IPS-NIHi11 (cell line): ENCODE measurements at regions not wholly inside any gene's neighbourhood (a gene's known extent, or its start where the extent isn't known, plus 50 kb on each side); places are given as distances from the start of the nearest gene placed in this dataset.

Experiments used
- DNase-seq: peaks from one replicate; pipeline ENCODE4 v3.0.0; 2012; ENCODE audit warnings: mixed read lengths, low spot score

DNA sequence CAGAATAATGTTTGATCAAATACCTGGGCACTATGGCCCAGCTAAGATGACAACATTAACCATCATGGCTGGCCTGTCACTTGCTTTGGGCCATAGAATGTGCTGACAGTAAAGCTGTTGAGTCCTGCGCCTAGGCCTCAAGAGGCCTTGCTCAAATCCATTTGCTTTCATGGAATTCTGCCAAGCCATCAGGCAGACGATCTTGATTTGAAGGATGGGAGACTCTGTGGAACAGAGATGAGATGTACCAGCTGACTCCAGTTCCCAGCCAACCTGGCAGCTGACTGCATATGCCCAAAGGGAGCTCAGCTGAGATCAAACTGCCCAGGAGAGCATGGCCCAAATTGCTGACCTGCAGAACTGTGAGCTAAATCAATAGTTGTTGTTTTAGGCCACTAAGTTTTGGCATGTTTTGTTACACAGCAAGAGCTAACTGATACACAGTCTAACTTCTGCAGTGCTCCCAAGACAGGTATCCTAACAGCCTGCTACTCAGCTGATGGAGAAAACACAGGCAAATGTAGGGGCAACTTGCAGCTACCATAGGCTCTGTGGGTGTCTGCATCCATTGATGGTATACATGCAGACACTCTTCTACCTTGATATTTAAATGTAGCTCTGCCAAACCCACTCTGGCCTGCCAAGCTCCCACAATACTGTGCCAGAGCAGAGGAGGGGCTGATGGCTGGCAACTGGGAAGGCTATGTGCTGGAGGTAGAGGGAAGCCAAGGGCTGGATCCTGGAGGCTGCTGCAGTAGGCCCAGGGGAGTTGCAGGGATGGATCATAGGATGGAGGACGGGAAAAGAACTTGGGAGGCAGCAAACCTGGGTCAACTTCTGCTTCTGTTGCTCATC is 55.2 kb upstream of the RNF24 start:
- no peak for DNase-seq

DNA sequence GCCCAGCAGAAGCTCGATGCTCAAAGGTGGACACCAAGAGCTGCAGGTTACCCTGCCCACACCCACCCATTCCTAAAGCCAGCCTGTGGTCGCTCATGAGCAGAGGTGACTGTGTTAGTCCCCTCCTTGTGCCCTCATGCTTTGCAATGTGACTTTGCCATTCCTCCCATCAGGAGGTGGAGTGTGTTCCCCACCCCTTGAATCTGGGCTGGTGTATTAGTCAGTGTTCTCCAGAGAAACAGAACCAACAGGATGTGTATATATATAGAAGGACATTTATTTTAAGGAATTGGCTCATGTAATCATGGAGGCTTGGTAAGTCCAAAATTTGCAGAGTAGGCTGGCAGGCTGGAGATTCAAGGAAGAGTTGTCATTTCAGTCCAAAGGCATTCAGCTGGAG is 54.4 kb upstream of the RNF24 start:
- DNase-seq, result no peak

DNA sequence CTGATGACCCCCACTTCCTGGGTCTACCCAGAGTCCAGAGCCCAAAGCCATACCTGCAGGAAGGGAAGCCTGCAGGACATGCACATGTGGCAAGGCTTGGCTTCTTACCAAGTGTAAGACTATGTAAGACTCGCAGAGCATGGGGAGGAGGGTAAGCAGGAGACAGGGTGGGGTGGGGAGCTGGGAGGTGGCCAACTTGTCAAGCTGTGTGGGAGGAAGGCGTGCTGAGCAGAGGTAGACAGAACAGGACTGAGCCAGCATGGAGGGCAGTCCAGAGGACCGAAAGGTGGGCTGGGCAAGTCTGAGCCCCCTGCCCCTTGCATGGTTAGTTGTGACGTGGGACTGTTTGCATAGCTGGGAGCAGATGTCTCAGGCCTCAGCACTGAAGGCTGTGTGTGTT is 53.4 kb upstream of the RNF24 start:
- DNase-seq, result no peak

DNA sequence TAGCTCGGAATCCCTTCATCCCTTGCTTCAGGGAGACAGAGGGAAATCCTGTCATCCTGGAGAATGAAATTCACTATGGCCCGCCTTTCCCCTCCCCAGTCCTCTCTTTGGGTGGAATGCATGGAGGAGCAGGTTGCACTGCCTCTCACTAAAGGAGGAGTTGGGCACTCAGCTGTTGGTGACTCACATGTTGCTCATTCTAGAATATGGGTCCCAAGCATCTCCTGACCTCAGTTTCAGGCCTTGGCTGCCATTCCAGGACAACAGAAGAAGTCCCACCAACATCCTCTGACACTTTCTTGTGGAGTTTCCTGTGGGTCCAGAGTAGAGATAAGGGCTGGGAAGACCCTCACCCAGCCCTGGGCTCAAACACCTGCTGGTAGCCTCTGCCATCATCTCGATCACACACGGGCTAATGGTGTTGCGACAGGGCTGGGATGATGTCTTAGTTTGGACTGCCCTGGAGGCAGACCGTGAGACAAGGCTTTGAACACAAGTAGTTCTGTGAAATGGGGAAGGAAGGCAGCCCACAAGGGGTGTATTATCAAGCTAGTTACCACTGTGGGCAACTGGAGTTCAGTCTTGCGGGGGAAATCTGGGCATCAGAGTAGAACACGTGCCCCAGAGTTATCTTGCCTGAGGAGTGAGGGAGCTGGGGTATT is 52.4 kb upstream of the RNF24 start:
- no peak for DNase-seq

DNA sequence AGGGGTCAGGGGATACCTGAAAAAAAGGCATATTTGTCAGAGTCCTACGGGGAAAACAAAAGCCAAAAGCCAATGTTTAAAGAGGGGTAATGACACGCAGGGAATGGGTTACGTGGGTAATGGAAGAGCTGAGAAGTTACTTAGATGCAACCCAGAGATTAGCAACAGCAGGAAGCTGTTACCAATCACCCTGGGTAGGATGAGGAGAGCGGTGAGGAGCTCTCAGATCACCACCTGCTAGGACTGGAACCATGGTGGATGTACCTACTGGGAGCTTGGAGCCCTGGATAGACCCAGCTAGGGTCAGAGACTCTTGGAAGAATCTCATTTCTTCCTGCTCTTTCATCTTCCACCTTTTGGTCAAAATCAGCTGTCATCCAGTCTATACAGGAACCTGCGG is 51.2 kb upstream of the RNF24 start:
- DNase-seq, result no peak

DNA sequence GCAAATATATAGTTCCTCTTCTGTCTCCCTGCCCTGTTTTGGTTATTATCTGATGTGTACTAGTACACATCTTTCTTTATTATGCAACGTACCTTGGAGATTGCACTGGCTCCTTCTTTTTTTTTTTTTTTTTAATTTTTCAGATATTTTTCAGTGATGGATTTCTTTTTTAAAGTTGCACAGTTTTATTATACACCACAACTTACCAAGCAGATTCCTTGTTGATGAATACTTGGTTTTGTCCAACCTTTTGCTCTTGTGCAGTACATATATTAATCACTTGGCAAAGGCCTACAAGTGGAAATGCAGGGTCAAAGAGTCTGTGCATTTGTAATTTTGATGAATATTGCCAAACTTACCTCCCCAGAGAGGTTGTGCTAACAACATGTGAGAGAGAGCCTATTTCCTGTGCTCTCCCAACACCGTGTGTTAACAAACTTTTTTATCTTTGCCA is 50.1 kb upstream of the RNF24 start:
- DNase-seq, result no peak
